Femur (tissue), 1 donor: ENCODE measurements at regions not wholly inside any gene's neighbourhood (a gene's known extent, or its start where the extent isn't known, plus 50 kb on each side); places are given as distances from the start of the nearest gene placed in this dataset.
A peak's percentile ranks its signal among the peaks of the same experiment; 100 is the strongest.
"Not testable (repeated sequence)": the region's sequence is repeated elsewhere in the genome, so short reads cannot be mapped to it uniquely, and the experiment has no call there.

ENCODE experiments used
- DNase-seq: peaks from one replicate; pipeline ENCODE4 v3.0.0-alpha.2; 2017

DNA sequence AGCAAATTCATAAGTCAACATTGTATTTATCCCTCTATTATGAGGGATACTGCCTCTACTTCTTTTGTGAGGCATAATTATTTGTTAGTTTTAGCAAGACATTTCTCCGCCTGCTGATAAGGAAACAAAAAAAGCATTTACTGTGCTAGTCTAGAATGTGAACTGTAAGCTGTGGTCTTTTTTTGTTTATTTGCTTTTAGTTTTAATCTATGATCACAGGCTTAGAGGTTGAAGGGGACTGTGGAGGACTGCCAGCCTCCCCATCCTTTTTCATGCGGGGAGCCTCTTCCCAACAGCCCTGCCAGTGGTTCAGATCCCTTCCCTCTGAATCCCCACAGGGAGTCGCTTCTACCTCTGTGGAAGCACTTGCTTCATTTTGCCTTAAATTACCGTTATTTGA lies 331.0 kb upstream of the ROPN1 start:
- DNase-seq, result no peak

GRCh38 chr3:124325248-124325647 lies 333.3 kb upstream of the ROPN1 start:
- no peak for DNase-seq

DNA sequence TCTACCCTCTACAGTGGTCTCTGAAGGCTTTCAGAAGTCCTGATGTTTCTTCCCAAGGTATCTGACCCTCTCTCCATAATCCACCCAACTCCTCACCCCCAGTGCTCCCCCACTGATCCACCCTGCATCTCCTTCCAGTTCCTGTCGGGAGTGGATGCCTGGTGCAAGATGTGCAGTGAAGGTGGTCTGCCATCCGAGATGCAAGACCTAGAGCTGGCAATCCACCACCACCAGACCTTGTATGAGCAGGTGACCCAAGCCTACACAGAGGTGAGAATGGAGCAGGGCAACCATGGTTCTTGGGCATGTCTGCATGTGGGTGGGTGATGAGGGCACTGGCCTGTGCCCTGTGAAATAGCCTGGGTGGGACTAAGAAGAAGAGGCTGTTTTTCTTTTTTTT lies 337.8 kb upstream of the ROPN1 start:
- no peak for DNase-seq

DNA sequence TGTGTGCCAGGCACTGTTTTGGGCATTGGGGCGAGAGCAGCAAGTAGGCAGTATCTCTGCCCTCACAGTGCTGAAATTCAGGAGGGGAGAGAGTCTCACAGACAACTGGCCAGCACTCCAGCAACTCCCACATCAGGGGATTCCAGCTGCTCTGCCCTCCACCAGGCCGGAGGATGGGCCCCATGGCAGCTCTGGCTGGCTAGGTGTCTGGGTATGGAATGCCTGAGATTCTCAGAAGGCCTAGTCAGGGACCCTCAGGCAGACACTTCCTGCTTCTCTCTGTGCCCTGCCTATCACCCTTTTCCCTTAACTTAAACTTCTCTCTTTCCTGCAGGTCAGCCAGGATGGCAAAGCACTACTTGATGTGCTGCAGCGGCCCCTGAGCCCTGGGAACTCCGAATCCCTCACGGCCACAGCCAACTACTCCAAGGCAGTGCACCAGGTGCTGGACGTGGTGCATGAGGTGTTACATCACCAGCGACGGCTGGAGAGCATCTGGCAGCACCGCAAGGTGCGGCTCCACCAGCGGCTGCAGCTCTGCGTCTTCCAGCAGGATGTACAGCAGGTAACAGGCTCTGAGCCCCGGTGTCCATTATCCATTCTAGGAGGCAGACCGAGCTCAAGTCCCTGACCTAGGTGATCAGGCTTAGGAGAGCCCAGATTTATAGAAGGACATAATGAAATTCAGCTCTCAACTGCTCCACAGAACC lies 342.2 kb upstream of the ROPN1 start:
- DNase-seq, result no peak

DNA sequence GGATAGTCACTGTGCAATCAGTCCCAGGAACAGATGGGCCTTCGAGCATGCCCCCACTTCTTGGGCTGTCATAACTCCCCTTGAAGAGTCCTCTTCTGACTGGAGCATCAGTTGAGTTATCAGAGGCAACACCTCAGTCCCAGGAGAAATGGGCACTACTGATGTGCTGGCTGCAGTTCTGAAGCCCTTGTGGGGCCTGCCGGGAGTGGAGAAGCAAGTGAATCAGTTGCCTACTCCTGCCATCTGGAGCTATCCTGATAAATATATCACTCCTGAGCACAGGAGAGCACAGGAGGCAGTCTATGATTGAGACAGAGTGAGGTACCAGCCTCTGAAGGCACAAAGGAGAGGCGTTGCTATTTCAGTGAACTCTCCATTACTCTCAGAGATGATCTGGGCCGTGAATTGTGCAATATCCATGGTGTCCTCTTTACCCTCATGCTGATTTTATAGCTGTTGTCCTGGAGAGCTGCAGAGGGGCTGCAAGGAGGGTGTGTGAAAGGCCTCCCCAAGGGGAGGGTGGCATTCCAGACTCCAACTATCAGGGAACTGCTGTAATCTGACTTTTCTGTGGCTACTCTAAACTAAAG lies 344.2 kb upstream of the ROPN1 start:
- no peak for DNase-seq

- no peak for DNase-seq
These were observed 353.9 kb upstream of the ROPN1 start for GRCh38 chr3:124345845-124346244.

DNA sequence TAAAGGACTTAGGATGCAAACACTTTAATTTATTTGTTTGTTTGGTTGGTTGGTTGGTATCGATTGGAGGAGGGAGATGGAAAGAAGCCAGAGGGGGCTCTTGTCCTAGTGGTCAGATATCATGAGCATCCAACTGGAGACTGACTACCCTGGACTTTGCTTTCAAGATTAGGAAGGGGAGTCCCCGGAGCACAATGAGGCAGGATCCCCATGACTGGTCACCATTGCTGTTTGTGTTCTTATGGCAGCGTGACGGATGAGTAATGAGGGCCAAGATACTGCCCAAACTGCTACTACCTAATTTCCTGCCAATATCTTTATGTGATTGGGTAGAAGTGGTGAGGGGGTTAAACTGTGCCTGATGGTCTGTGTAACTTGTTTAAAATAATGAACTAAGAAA lies 354.6 kb upstream of the ROPN1 start:
- DNase-seq, result no peak

DNA sequence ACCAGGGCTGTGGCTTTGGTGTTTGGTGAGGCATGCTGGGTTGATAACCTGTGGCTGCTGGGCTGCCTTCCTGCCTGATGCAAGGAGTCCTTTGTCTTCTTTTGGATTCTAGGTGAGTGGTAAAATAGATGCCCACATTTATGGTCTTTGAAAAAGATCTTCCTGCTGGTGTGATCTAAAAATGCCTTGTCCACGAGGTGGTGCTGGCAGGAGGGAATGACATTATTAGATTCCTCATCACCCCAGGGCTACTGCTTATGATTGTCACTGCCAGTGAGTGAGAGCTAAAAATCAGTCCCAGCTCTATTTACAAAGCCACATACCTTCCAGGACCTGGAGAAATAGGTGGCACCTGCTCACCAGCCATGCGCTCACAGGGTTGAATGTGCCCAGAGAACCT lies 355.5 kb upstream of the ROPN1 start:
- DNase-seq, result no peak

- DNase-seq, result not testable (repeated sequence)
These were observed 356.6 kb upstream of the ROPN1 start for GRCh38 chr3:124348555-124348954.

DNA sequence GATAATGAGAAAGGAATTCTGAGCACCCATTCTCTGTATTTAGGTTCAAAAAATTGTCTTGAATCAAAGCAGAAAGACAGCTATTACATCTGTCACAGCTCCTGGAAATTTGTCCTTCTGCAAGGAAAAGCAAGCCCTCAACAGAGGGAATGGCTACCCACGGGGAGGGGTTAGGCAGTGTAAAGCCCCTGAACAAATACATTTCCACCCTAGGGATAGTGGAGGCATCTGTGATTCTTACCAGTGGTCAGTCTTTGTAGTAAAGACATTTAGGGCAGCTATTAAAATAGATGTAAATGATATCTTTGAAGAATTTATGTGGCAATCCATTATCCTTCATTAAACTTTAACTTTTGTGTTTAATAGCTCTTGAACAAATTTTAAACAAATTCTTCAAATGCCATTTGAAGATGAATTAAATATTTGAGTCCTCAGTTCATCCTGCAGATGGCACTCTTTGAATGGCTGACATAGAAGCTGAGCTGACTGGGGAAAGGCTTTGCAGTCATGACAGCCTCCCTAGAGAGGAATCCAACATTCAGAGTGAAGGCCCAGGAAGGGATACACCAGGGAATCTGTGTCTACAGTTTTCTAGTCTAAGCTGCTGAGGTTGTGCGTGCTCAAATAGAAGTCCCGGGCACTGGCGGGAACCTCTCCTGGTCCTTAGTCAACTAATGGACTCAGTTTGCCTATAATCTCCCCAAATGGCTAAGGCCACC lies 359.7 kb upstream of the ROPN1 start:
- DNase-seq, result no peak

- DNase-seq, result no peak
These were observed 360.2 kb upstream of the ROPN1 start for GRCh38 chr3:124352149-124352539.

- no peak for DNase-seq
These were observed 361.8 kb upstream of the ROPN1 start for GRCh38 chr3:124353691-124354090.

- DNase-seq, result no peak
These were observed 362.2 kb upstream of the ROPN1 start for GRCh38 chr3:124354150-124354549.

GRCh38 chr3:124358156-124358555 lies 366.2 kb upstream of the ROPN1 start:
- no peak for DNase-seq

DNA sequence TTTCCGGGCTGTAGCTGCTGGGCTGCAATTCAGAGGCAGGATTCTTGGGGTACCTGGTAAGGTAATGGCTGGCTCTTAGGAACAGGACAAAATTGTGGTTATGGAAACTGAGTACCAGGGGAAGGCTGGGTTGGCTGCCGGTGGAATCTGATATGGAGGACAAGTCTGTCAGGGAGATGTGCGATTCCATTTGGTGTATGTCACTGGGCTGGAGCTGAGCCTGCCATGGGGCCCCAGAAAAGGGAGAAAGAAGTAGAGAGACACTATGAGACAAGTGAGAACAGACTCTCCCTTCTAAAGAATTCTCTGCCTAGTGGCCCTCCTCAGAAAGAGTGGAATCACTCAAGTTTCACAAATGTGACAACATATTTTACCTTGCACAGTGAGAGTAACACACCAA lies 368.2 kb upstream of the ROPN1 start:
- DNase-seq, result peak; percentile 54

DNA sequence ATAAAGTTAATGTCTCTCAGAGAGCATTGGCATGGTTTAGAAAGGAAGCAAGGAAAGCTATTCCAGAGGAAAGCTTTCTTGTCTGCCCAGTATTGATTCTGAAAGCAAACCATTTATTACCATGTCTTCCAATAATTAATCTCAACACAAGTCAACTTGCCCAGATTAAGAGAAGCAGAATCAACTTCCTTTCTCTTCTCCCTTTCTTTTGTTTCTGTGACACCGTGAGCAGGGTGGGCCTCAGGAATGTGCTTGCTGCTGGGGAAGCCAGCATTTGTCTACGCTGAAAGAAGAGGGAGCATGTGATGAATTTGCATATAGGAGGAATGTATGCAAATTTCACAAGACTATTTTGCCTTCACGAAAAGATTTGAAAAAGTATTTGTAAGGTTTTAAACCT lies 368.6 kb upstream of the ROPN1 start:
- DNase-seq, result no peak

DNA sequence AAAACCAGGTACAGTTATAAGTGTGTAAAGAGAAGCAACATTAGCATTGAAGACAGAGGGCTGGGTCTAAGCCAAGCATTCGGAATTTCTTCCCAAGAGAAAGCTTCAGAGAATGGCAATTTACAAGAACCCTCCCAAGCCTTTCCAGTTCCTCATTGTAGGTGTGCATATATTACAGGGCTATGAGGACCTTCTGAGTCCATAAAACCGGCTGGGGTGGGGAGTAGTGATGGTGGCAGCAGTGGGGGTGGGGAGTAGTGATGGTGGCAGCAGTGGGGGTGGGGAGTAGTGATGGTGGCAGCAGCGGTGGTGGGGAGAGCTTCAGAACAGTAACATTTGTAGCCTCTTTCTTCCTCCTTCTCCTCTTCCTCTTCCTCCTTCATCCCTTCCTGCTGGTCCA lies 368.7 kb upstream of the UMPS start:
- no peak for DNase-seq

GRCh38 chr3:124362455-124362854 lies 367.8 kb upstream of the UMPS start:
- no peak for DNase-seq

- DNase-seq, result no peak
These were observed 366.8 kb upstream of the UMPS start for GRCh38 chr3:124363476-124363875.

GRCh38 chr3:124364317-124365020 lies 365.8 kb upstream of the UMPS start:
- DNase-seq, result no peak

- not testable (repeated sequence) for DNase-seq
These were observed 363.6 kb upstream of the UMPS start for GRCh38 chr3:124366655-124367054.

- DNase-seq, result no peak
These were observed 357.5 kb upstream of the UMPS start for GRCh38 chr3:124372775-124373174.

GRCh38 chr3:124373524-124373923 lies 356.7 kb upstream of the UMPS start:
- no peak for DNase-seq

DNA sequence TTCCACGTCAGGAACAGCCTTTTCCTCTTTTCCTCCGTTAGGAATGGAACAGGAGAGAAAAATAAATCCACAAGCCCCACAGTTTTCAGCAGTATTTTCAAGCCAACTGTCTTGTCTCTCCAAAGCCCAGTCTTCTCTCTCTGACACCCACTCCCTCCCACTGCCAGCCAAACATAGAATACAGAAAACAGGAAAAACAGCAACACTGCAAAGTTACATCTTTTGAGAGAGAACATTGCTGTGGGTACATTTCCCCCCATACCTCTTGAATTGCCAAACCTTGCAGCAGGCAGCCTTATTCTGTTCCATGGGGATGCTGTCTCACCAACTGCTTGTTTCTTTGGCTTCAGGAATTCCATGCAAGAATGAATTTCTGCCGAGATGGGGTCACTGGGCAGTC lies 355.7 kb upstream of the UMPS start:
- no peak for DNase-seq
